T-cell (primary cell): ENCODE measurements at regions not wholly inside any gene's neighbourhood (a gene's known extent, or its start where the extent isn't known, plus 50 kb on each side); places are given as distances from the start of the nearest gene placed in this dataset.

Experiments used
- ATAC-seq, 4 experiments: fragments of 200-7000 bp in 3 of 4; fragments of 150-1000 bp in 1 of 4; cut with Tn5 transposase; replicated peaks in 1 of 4; 1 replicate in 3 of 4; 2 replicates in 1 of 4; pipeline ENCODE4 v1.10.0; 2021; ENCODE audit warnings: moderate library complexity in 3 of 4, mild to moderate bottlenecking in 2 of 4, moderate number of reproducible peaks in 1 of 4
- CTCF ChIA-PET, 2 donors: fragments of 300-600 bp; sonication (Branson Sonifier 250); formaldehyde crosslinking; loops; one replicate each; lab custom pipeline; 2022; ENCODE audit warnings: antibody characterized with exemption in 2 of 2; lab: Charles Lee
- POLR2A ChIA-PET, 2 donors: fragments of 300-600 bp; sonication (Branson Sonifier 250); formaldehyde crosslinking; loops; one replicate each; lab custom pipeline; 2022; ENCODE audit warnings: antibody characterized with exemption in 2 of 2; lab: Charles Lee
- DNase-seq, 35 experiments: peaks; one replicate each; pipeline versions ENCODE4 v3.0.0 to v3.0.0-alpha.2; 2013 to 2023
- H3K27ac ChIP-seq: one replicate; pipeline ENCODE4 v1.5.1; 2013; ENCODE audit warnings: low read length
- H3K27me3 ChIP-seq, 2 experiments: replicated peaks in 1 of 2; 1 replicate in 1 of 2; 2 replicates in 1 of 2; pipeline versions ENCODE4 v1.6.1 to v1.7.0; 2013; ENCODE audit warnings: low read length in 1 of 2, mixed read lengths in 1 of 2; ENCODE audit not compliant: control insufficient read depth in 2 of 2, insufficient read depth in 2 of 2; ENCODE audit errors: extremely low read depth in 1 of 2
- H3K36me3 ChIP-seq, 2 donors: 1 replicate in 1 of 2; 2 replicates in 1 of 2; pipeline versions ENCODE4 v1.6.1 to v1.7.0; 2013; ENCODE audit warnings: low read length in 1 of 2; ENCODE audit not compliant: control insufficient read depth in 2 of 2, insufficient read depth in 1 of 2; ENCODE audit errors: extremely low read depth in 1 of 2
- H3K4me1 ChIP-seq, 2 experiments: 1 replicate in 1 of 2; 2 replicates in 1 of 2; pipeline versions ENCODE4 v1.6.1 to v1.7.0; 2013; ENCODE audit warnings: low read length in 2 of 2, mixed read lengths in 1 of 2; ENCODE audit not compliant: insufficient read depth in 2 of 2, control insufficient read depth in 1 of 2; ENCODE audit errors: extremely low read depth in 1 of 2
- H3K4me3 ChIP-seq, 2 donors: 1 replicate in 1 of 2; 2 replicates in 1 of 2; pipeline versions ENCODE4 v1.5.1 to v1.7.0; 2013; ENCODE audit warnings: mild to moderate bottlenecking in 2 of 2, low read length in 1 of 2, moderate library complexity in 1 of 2; ENCODE audit not compliant: control insufficient read depth in 1 of 2; ENCODE audit errors: extremely low read depth in 1 of 2
- H3K9me3 ChIP-seq: 2 replicates; pipeline ENCODE4 v1.7.0; 2013
- H3K27ac Mint-ChIP-seq, 2 donors: one replicate each; pipeline ENCODE4 v1.8.0; 2020 to 2021; ENCODE audit warnings: mild to moderate bottlenecking in 2 of 2, mixed read lengths in 2 of 2
- H3K27me3 Mint-ChIP-seq, 2 donors: one replicate each; pipeline ENCODE4 v1.8.0; 2021 to 2022; ENCODE audit warnings: mixed read lengths in 2 of 2
- H3K36me3 Mint-ChIP-seq: one replicate; pipeline ENCODE4 v1.8.0; 2021; ENCODE audit warnings: mixed read lengths
- H3K4me1 Mint-ChIP-seq, 3 donors: one replicate each; pipeline ENCODE4 v1.8.0; 2020 to 2022; ENCODE audit warnings: mixed read lengths in 3 of 3, mild to moderate bottlenecking in 1 of 3
- H3K4me3 Mint-ChIP-seq, 3 donors: one replicate each; pipeline ENCODE4 v1.8.0; 2020 to 2022; ENCODE audit warnings: mild to moderate bottlenecking in 3 of 3, mixed read lengths in 3 of 3, moderate library complexity in 3 of 3
- H3K9me3 Mint-ChIP-seq, 3 donors: one replicate each; pipeline ENCODE4 v1.8.0; 2020 to 2022; ENCODE audit warnings: mixed read lengths in 3 of 3
- WGBS: methylation state at CpG from one replicate; pipeline ENCODE4 v1.1.5; 2013; ENCODE audit warnings: missing lambda C conversion rate; ENCODE audit not compliant: insufficient coverage; 5-methylcytosine and 5-hydroxymethylcytosine counted together

- no peak overlapping the region for H3K4me3 ChIP-seq
- no peaks in the 10 kb centered on the region for H3K4me1 ChIP-seq
- H3K4me3 Mint-ChIP-seq = no peak overlapping the region
- CTCF ChIA-PET = no interaction called here
- no peaks in the 10 kb centered on the region for H3K27me3 Mint-ChIP-seq
- H3K27ac ChIP-seq = no peak overlapping the region
- WGBS = 100% methylated on average over 2 of the region's 7 CpGs
- H3K9me3 ChIP-seq = no peaks in the 10 kb centered on the region
- no peaks in the 10 kb centered on the region for H3K36me3 Mint-ChIP-seq
- H3K9me3 Mint-ChIP-seq = peaks cover 0 to 6% (median 6%) of the 10 kb centered on the region in 3 donors
- POLR2A ChIA-PET = no interaction called here
- no peaks in the 10 kb centered on the region for H3K36me3 ChIP-seq
- no peak for DNase-seq
- no peak overlapping the region for H3K27ac Mint-ChIP-seq
- H3K27me3 ChIP-seq = no peaks in the 10 kb centered on the region
- no peaks in the 10 kb centered on the region for H3K4me1 Mint-ChIP-seq
- no peak for ATAC-seq
Measured at GRCh38 chr1:81452693-81453366, 347.9 kb upstream of the ADGRL2 start.

- H3K4me3 ChIP-seq = no peak overlapping the region
- no CpG with 5 or more reads among the region's 2 CpGs for WGBS
- no peaks in the 10 kb centered on the region for H3K27me3 Mint-ChIP-seq
- ATAC-seq (no peak), DNase-seq (no peak)
- no peaks in the 10 kb centered on the region for H3K9me3 ChIP-seq
- no peak overlapping the region for H3K4me3 Mint-ChIP-seq
- POLR2A ChIA-PET = no interaction called here
- no peak overlapping the region for H3K27ac ChIP-seq
- no peak overlapping the region for H3K27ac Mint-ChIP-seq
- H3K4me1 ChIP-seq = no peaks in the 10 kb centered on the region
- H3K4me1 Mint-ChIP-seq = no peaks in the 10 kb centered on the region
- peaks cover 0 to 6% (median 6%) of the 10 kb centered on the region in 3 donors for H3K9me3 Mint-ChIP-seq
- no peaks in the 10 kb centered on the region for H3K27me3 ChIP-seq
- H3K36me3 ChIP-seq = no peaks in the 10 kb centered on the region
- CTCF ChIA-PET = no interaction called here
- no peaks in the 10 kb centered on the region for H3K36me3 Mint-ChIP-seq
Measured at GRCh38 chr1:81449786-81450185, 350.9 kb upstream of the ADGRL2 start.

- ATAC-seq = no peak
- no peaks in the 10 kb centered on the region for H3K4me1 Mint-ChIP-seq
- Histone ChIP-seq H3K4me1 (no peaks in the 10 kb centered on the region), H3K27me3 (no peaks in the 10 kb centered on the region), H3K9me3 (no peaks in the 10 kb centered on the region), H3K36me3 (no peaks in the 10 kb centered on the region), H3K4me3 (no peak overlapping the region), H3K27ac (no peak overlapping the region)
- no peaks in the 10 kb centered on the region for H3K27me3 Mint-ChIP-seq
- H3K27ac Mint-ChIP-seq = no peak overlapping the region
- peaks cover 0 to 3% (median 0%) of the 10 kb centered on the region in 3 donors for H3K9me3 Mint-ChIP-seq
- H3K4me3 Mint-ChIP-seq = no peak overlapping the region
- POLR2A ChIA-PET = no interaction called here
- DNase-seq = no peak
- CTCF ChIA-PET = no interaction called here
- H3K36me3 Mint-ChIP-seq = no peaks in the 10 kb centered on the region
- 56% methylated on average over 1 of the region's 9 CpGs for WGBS
Measured at GRCh38 chr1:81446000-81446669, 354.6 kb upstream of the ADGRL2 start.

- Mint-ChIP-seq H3K36me3 (no peaks in the 10 kb centered on the region), H3K27ac (no peak overlapping the region), H3K27me3 (no peaks in the 10 kb centered on the region), H3K4me3 (no peak overlapping the region), H3K9me3 (peaks cover 0 to 9% (median 0%) of the 10 kb centered on the region in 3 donors), H3K4me1 (no peaks in the 10 kb centered on the region)
- Histone ChIP-seq H3K4me3 (no peak overlapping the region), H3K4me1 (no peaks in the 10 kb centered on the region), H3K27ac (no peak overlapping the region), H3K27me3 (no peaks in the 10 kb centered on the region), H3K36me3 (no peaks in the 10 kb centered on the region), H3K9me3 (no peaks in the 10 kb centered on the region)
- DNase-seq = no peak
- ATAC-seq = no peak
- no CpG with 5 or more reads among the region's 1 CpG for WGBS
- CTCF ChIA-PET = no interaction called here
- POLR2A ChIA-PET = no interaction called here
Measured at GRCh38 chr1:81443288-81443687, 357.4 kb upstream of the ADGRL2 start.

- Mint-ChIP-seq H3K27ac (no peak overlapping the region), H3K4me3 (no peak overlapping the region), H3K4me1 (no peaks in the 10 kb centered on the region), H3K36me3 (no peaks in the 10 kb centered on the region), H3K9me3 (peaks cover 0 to 9% (median 5%) of the 10 kb centered on the region in 3 donors), H3K27me3 (no peaks in the 10 kb centered on the region)
- no peak overlapping the region for H3K4me3 ChIP-seq
- H3K9me3 ChIP-seq = no peaks in the 10 kb centered on the region
- no peaks in the 10 kb centered on the region for H3K27me3 ChIP-seq
- WGBS = 81% methylated on average over 9 of the region's 12 CpGs
- CTCF ChIA-PET = no interaction called here
- no peak for DNase-seq
- ATAC-seq = no peak
- H3K4me1 ChIP-seq = no peaks in the 10 kb centered on the region
- POLR2A ChIA-PET = no interaction called here
- no peak overlapping the region for H3K27ac ChIP-seq
- H3K36me3 ChIP-seq = no peaks in the 10 kb centered on the region
Measured at GRCh38 chr1:81439046-81439823, 361.5 kb upstream of the ADGRL2 start.

DNA sequence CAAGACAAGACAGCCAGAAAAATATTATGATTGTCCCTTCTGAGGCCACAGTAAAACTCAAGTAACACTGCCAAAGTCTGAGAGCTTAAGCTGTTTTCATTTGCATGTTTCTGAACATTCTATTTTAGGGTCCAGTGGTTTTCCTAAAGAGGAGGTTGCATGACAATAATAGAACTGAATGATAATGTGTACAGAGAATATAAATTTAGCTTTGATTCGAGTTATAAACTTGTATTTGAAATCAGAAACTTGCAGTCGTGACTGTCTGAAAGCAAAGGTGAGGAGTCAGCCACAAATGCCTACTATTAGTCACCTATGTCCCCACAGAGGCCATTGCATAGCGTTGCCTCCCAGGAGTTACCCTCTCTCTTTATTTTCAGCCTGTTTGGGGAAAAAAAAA, 363.1 kb upstream of the ADGRL2 start:
- Mint-ChIP-seq H3K27ac (no peak overlapping the region), H3K4me1 (no peaks in the 10 kb centered on the region), H3K27me3 (no peaks in the 10 kb centered on the region), H3K36me3 (no peaks in the 10 kb centered on the region), H3K4me3 (no peak overlapping the region), H3K9me3 (peaks cover 7 to 12% (median 7%) of the 10 kb centered on the region in 3 donors)
- H3K36me3 ChIP-seq = no peaks in the 10 kb centered on the region
- POLR2A ChIA-PET = no interaction called here
- CTCF ChIA-PET = interaction anchor here in 1 of 2 donors (0.6 kb wide), 1 partner anchor 90 kb away, joined by 6 read pairs; no protein-coding TSS in a partner anchor
- no peak for ATAC-seq
- no peaks in the 10 kb centered on the region for H3K27me3 ChIP-seq
- WGBS = no CpG with 5 or more reads among the region's 3 CpGs
- no peaks in the 10 kb centered on the region for H3K9me3 ChIP-seq
- no peaks in the 10 kb centered on the region for H3K4me1 ChIP-seq
- H3K27ac ChIP-seq = no peak overlapping the region
- no peak overlapping the region for H3K4me3 ChIP-seq
- no peak for DNase-seq
